GM12878 (cell line): ENCODE measurements at regions not wholly inside any gene's neighbourhood (a gene's known extent, or its start where the extent isn't known, plus 50 kb on each side); places are given as distances from the start of the nearest gene placed in this dataset.

Experiments used
- ATAC-seq: fragments of 200-7000 bp; cut with Tn5 transposase; 3 replicates; pipeline ENCODE4 v1.9.1; 2020; ENCODE audit warnings: mild to moderate bottlenecking, moderate library complexity
- BruUV-seq: library from RNA; stranded (reverse); fragments of 400-500 nt; replicated peaks from 2 replicates; lab custom pipeline; 2021; lab: Mats Ljungman, UMichigan
- CTCF ChIA-PET: fragments of 300-600 bp; sonication (Branson Sonifier 250); formaldehyde crosslinking; extraction: SDS; loops from one replicate; lab custom pipeline; 2021; ENCODE audit warnings: inconsistent platforms; lab: Yijun Ruan, JAX
- POLR2A ChIA-PET: fragments of 350-600 bp; formaldehyde crosslinking; extraction: SDS; loops from one replicate; lab custom pipeline; 2021; ENCODE audit warnings: inconsistent platforms; lab: Charles Lee
- RAD21 ChIA-PET: fragments of 300-600 bp; sonication (Branson Sonifier 250); formaldehyde crosslinking; loops from one replicate; lab custom pipeline; 2023; ENCODE audit warnings: antibody characterized with exemption; ENCODE audit not compliant: unreplicated experiment; lab: Charles Lee
- SMC1A ChIA-PET: fragments of 300-600 bp; sonication (Branson Sonifier 250); formaldehyde crosslinking; loops from one replicate; lab custom pipeline; 2023; ENCODE audit not compliant: unreplicated experiment, uncharacterized antibody; lab: Charles Lee
- DNase-seq: peaks from one replicate; pipeline ENCODE4 v3.0.0-alpha.2; 2011; ENCODE audit warnings: low read depth, low spot score
- FAIRE-seq: peaks from 3 replicates; lab custom pipeline; 2011; peaks lifted over from hg19 to GRCh38; lab: Jason Lieb, UNC
- H2AFZ ChIP-seq: 2 replicates; pipeline ENCODE4 v1.6.0; 2011; ENCODE audit warnings: low read depth, low read length, control low read depth; ENCODE audit not compliant: control insufficient read depth
- H3K27ac ChIP-seq: 2 replicates; pipeline ENCODE4 v1.5.1; 2011; ENCODE audit warnings: control low read depth; ENCODE audit not compliant: control insufficient read depth, insufficient read depth
- H3K27me3 ChIP-seq, 2 experiments: replicated peaks in 1 of 2; 2 replicates each; pipeline versions ENCODE4 v1.6.0 to v1.6.1; 2011; ENCODE audit warnings: low read length in 1 of 2; ENCODE audit not compliant: control insufficient read depth in 2 of 2, insufficient read depth in 2 of 2
- H3K36me3 ChIP-seq, 2 experiments: 2 replicates each; pipeline ENCODE4 v1.5.1; 2011; ENCODE audit warnings: low read length in 1 of 2; ENCODE audit not compliant: control insufficient read depth in 2 of 2, insufficient read depth in 2 of 2
- H3K4me1 ChIP-seq: 2 replicates; pipeline ENCODE4 v1.6.1; 2011; ENCODE audit warnings: mild to moderate bottlenecking, low read length, moderate library complexity, mixed read lengths; ENCODE audit not compliant: control insufficient read depth, insufficient read depth
- H3K4me2 ChIP-seq: 2 replicates; pipeline ENCODE4 v1.6.0; 2011; ENCODE audit warnings: control low read depth; ENCODE audit not compliant: control insufficient read depth, insufficient read depth
- H3K4me3 ChIP-seq: fragments of 200-600 bp; sonication (generic); 2 replicates; pipeline ENCODE4 v1.5.1; 2016
- H3K79me2 ChIP-seq: 2 replicates; pipeline ENCODE4 v1.6.0; 2011; ENCODE audit warnings: low read length; ENCODE audit not compliant: control insufficient read depth, insufficient read depth
- H3K9ac ChIP-seq: 2 replicates; pipeline ENCODE4 v1.8.0; 2011; ENCODE audit warnings: low read length, control low read depth, mixed read lengths; ENCODE audit not compliant: control insufficient read depth, insufficient read depth
- H3K9me3 ChIP-seq: replicated peaks from 3 replicates; pipeline ENCODE4 v1.5.1; 2011; ENCODE audit warnings: mild to moderate bottlenecking, low read length; ENCODE audit not compliant: control insufficient read depth, insufficient read depth
- H4K20me1 ChIP-seq: 2 replicates; pipeline ENCODE4 v1.6.0; 2011; ENCODE audit not compliant: control insufficient read depth, insufficient read depth
- CEBPB ChIP-seq, 2 experiments: fragments of 150-350 bp in 1 of 2; IDR thresholded peaks; 2 replicates each; pipeline ENCODE4 v1.6.1; 2012 to 2014; ENCODE audit warnings: low read depth in 2 of 2, low read length in 2 of 2, borderline replicate concordance in 1 of 2, inconsistent platforms in 1 of 2
- CEBPZ ChIP-seq: fragments of 150-350 bp; IDR thresholded peaks from 2 replicates; pipeline ENCODE4 v1.6.1; 2016; ENCODE audit warnings: low read depth, low read length
- CHD1 ChIP-seq: IDR thresholded peaks from 2 replicates; pipeline ENCODE4 v1.6.1; 2012; ENCODE audit warnings: low read depth, low read length, improper control_type of control experiment
- E2F8 ChIP-seq: fragments of 450-650 bp; IDR thresholded peaks from 2 replicates; pipeline ENCODE4 v1.6.1; 2018; ENCODE audit warnings: mild to moderate bottlenecking, low read depth, moderate library complexity; ENCODE audit not compliant: partially characterized antibody
- SUZ12 ChIP-seq: fragments of 200-600 bp; sonication (generic); IDR thresholded peaks from one replicate; pipeline ENCODE4 v1.6.1; 2018; ENCODE audit warnings: antibody characterized with exemption, mild to moderate bottlenecking; ENCODE audit not compliant: unreplicated experiment
- ZBED1 ChIP-seq: IDR thresholded peaks from 2 replicates; pipeline ENCODE4 v1.6.1; 2016; ENCODE audit warnings: borderline replicate concordance
- WGBS: methylation state at CpG from one replicate; pipeline ENCODE4 v1.1.6; 2016; ENCODE audit warnings: low lambda C conversion rate; ENCODE audit not compliant: insufficient replicate concordance, insufficient coverage; ENCODE audit errors: missing lambda C conversion rate; 5-methylcytosine and 5-hydroxymethylcytosine counted together
- in situ Hi-C: fragments of 300-500 bp; cut with MboI; formaldehyde crosslinking; loops from 9 replicates; pipeline ENCODE4 v1.14.3; 2018; ENCODE audit warnings: mixed read lengths
- intact Hi-C: fragments of 100-400 bp; cut with micrococcal nuclease; formaldehyde crosslinking; loops from one replicate; pipeline ENCODE4 v1.14.2; 2022; ENCODE audit not compliant: unreplicated experiment

- BruUV-seq, result no TSS peak
- ChIA-PET SMC1A (interaction anchor here (1.0 kb wide), 1 partner anchor 81 kb away, joined by 4 read pairs; no protein-coding TSS in a partner anchor), RAD21 (no interaction called here), POLR2A (no interaction called here), CTCF (no interaction called here)
- Histone ChIP-seq H3K4me2 (no peak overlapping the region), H3K27ac (no peak overlapping the region), H3K9ac (no peak overlapping the region), H3K9me3 (no peaks in the 10 kb centered on the region), H3K79me2 (no peaks in the 10 kb centered on the region), H3K4me3 (no peak overlapping the region), H3K36me3 (no peaks in the 10 kb centered on the region), H2AFZ (no peak overlapping the region), H3K27me3 (no peaks in the 10 kb centered on the region), H3K4me1 (no peaks in the 10 kb centered on the region), H4K20me1 (no peaks in the 10 kb centered on the region)
- intact Hi-C loops (no loop called here), in situ Hi-C loops (no loop called here)
- ATAC-seq, result no peak
- FAIRE-seq, result no peak
- 19% methylated on average over 1 of the region's 1 CpG for WGBS
- no peak for TF ChIP-seq CEBPZ
- no peak for TF ChIP-seq CEBPB (IDR thresholded peaks at IDR 0.05; ENCODE audit: borderline replicate concordance in 1 of 2, low read depth in 2 of 2, low read length in 2 of 2)
- no peak for TF ChIP-seq E2F8
- no peak for TF ChIP-seq SUZ12
- no peak for TF ChIP-seq CHD1
- TF ChIP-seq ZBED1, result no peak
- no peak for DNase-seq
Measured at GRCh38 chr14:53331921-53332320, 178.8 kb upstream of the DDHD1 start.
